ENCODE measurements at regions not wholly inside any gene's neighbourhood (a gene's known extent, or its start where the extent isn't known, plus 50 kb on each side); places are given as distances from the start of the nearest gene placed in this dataset.

DNA sequence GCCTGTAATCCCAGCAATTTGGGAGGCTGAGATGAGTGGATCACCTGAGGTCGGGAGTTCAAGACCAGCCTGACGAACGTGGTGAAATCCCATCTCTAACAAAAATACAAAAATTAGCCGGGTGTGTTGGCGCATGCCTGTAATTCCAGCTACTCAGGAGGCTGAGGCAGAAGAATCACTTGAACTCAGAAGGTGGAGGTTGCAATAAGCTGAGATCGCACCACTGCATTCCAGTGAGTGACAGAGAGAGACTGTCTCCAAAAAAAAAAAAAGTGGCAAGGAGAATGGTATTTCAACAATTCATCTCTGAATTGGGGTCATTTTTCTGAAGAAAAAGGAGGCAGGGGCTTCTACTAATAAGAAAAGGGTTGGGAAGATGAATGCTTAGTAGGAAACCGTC is 111.5 kb upstream of the NHSL1 start:
- ChIA-PET POLR2A (interaction anchor here (0.7 kb wide), 1 partner anchor 1953 kb away, joined by 3 read pairs; no protein-coding TSS in a partner anchor), RAD21 (ENCODE audit: unreplicated experiment) (no interaction called here), SMC1A (ENCODE audit: uncharacterized antibody, unreplicated experiment) (no interaction called here), CTCF (no interaction called here)
- Histone ChIP-seq H3K79me2 (ENCODE audit: control insufficient read depth, insufficient read depth, low read length) (no peaks in the 10 kb centered on the region), H3K9ac (ENCODE audit: control insufficient read depth, insufficient read depth, low read length) (no peak overlapping the region), H3K4me2 (ENCODE audit: control insufficient read depth, insufficient read depth) (no peak overlapping the region), H3K4me1 (ENCODE audit: control insufficient read depth, insufficient read depth, low read length) (no peaks in the 10 kb centered on the region), H3K27me3 (replicated peaks in 1 of 2; ENCODE audit: control insufficient read depth in 2 of 2, insufficient read depth in 2 of 2, low read length in 1 of 2) (0 out of 4 replicates have a peak, but pooled peaks cover 0 to 3% of the 10 kb centered on the region in 2 experiments), H3K4me3 (no peak overlapping the region), H3K27ac (ENCODE audit: control insufficient read depth, insufficient read depth) (no peak overlapping the region), H2AFZ (ENCODE audit: control insufficient read depth, low read depth, low read length) (no peak overlapping the region), H3K36me3 (ENCODE audit: control insufficient read depth in 2 of 2, insufficient read depth in 2 of 2, low read length in 1 of 2) (no peaks in the 10 kb centered on the region), H3K9me3 (replicated peaks; ENCODE audit: control insufficient read depth, insufficient read depth, low read length) (no peaks in the 10 kb centered on the region), H4K20me1 (ENCODE audit: control insufficient read depth, insufficient read depth) (no peaks in the 10 kb centered on the region)
- WGBS (ENCODE audit: insufficient coverage, insufficient replicate concordance, low lambda C conversion rate, missing lambda C conversion rate) = 40% methylated on average over 6 of the region's 7 CpGs
- DNase-seq (ENCODE audit: low read depth, low spot score) = no peak
- FAIRE-seq = no peak
- intact Hi-C loops (cut with micrococcal nuclease; ENCODE audit: unreplicated experiment) (no loop called here), in situ Hi-C loops (cut with MboI) (no loop called here)
- ATAC-seq = no peak
- no TSS peak for BruUV-seq (replicated peaks)
- TF ChIP-seq STAT1 (conservative IDR thresholded peaks at IDR 0.05) (no peak), SMAD5 (IDR thresholded peaks at IDR 0.05; ENCODE audit: low read depth) (no peak), MYB (IDR thresholded peaks at IDR 0.05; ENCODE audit: borderline replicate concordance, low read depth, low read length) (no peak), RFX5 (IDR thresholded peaks at IDR 0.05; ENCODE audit: low read depth, low read length) (no peak), POLR2AphosphoS2 (IDR thresholded peaks at IDR 0.05; ENCODE audit: low read depth, low read length) (no peak), BCL11A (IDR thresholded peaks at IDR 0.05; ENCODE audit: low read depth, low read length) (no peak), ZNF217 (IDR thresholded peaks at IDR 0.05) (no peak), PAX8 (IDR thresholded peaks at IDR 0.05) (no peak), POLR2AphosphoS5 (IDR thresholded peaks at IDR 0.05; ENCODE audit: low read length) (no peak), EZH2 (IDR thresholded peaks at IDR 0.05; ENCODE audit: borderline replicate concordance, control insufficient read depth, low read depth, low read length) (no peak), MYC (IDR thresholded peaks at IDR 0.05; ENCODE audit: insufficient read depth, insufficient read length, insufficient replicate concordance, low read length, severe bottlenecking) (no peak), CBX5 (IDR thresholded peaks at IDR 0.05; ENCODE audit: low read depth) (no peak)
- TF ChIP-seq, protein P1, sequence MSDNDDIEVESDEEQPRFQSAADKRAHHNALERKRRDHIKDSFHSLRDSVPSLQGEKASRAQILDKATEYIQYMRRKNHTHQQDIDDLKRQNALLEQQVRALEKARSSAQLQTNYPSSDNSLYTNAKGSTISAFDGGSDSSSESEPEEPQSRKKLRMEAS (IDR thresholded peaks at IDR 0.05; ENCODE audit: low read depth, low read length) = no peak
- TF ChIP-seq, protein P2, sequence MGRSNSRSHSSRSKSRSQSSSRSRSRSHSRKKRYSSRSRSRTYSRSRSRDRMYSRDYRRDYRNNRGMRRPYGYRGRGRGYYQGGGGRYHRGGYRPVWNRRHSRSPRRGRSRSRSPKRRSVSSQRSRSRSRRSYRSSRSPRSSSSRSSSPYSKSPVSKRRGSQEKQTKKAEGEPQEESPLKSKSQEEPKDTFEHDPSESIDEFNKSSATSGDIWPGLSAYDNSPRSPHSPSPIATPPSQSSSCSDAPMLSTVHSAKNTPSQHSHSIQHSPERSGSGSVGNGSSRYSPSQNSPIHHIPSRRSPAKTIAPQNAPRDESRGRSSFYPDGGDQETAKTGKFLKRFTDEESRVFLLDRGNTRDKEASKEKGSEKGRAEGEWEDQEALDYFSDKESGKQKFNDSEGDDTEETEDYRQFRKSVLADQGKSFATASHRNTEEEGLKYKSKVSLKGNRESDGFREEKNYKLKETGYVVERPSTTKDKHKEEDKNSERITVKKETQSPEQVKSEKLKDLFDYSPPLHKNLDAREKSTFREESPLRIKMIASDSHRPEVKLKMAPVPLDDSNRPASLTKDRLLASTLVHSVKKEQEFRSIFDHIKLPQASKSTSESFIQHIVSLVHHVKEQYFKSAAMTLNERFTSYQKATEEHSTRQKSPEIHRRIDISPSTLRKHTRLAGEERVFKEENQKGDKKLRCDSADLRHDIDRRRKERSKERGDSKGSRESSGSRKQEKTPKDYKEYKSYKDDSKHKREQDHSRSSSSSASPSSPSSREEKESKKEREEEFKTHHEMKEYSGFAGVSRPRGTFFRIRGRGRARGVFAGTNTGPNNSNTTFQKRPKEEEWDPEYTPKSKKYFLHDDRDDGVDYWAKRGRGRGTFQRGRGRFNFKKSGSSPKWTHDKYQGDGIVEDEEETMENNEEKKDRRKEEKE (IDR thresholded peaks at IDR 0.05) = no peak
- TF ChIP-seq, protein P3, sequence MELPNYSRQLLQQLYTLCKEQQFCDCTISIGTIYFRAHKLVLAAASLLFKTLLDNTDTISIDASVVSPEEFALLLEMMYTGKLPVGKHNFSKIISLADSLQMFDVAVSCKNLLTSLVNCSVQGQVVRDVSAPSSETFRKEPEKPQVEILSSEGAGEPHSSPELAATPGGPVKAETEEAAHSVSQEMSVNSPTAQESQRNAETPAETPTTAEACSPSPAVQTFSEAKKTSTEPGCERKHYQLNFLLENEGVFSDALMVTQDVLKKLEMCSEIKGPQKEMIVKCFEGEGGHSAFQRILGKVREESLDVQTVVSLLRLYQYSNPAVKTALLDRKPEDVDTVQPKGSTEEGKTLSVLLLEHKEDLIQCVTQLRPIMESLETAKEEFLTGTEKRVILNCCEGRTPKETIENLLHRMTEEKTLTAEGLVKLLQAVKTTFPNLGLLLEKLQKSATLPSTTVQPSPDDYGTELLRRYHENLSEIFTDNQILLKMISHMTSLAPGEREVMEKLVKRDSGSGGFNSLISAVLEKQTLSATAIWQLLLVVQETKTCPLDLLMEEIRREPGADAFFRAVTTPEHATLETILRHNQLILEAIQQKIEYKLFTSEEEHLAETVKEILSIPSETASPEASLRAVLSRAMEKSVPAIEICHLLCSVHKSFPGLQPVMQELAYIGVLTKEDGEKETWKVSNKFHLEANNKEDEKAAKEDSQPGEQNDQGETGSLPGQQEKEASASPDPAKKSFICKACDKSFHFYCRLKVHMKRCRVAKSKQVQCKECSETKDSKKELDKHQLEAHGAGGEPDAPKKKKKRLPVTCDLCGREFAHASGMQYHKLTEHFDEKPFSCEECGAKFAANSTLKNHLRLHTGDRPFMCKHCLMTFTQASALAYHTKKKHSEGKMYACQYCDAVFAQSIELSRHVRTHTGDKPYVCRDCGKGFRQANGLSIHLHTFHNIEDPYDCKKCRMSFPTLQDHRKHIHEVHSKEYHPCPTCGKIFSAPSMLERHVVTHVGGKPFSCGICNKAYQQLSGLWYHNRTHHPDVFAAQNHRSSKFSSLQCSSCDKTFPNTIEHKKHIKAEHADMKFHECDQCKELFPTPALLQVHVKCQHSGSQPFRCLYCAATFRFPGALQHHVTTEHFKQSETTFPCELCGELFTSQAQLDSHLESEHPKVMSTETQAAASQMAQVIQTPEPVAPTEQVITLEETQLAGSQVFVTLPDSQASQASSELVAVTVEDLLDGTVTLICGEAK (IDR thresholded peaks at IDR 0.05; ENCODE audit: borderline replicate concordance) = no peak

All from GM12878 (cell line).